GM19463 (cell line): ENCODE measurements at regions not wholly inside any gene's neighbourhood (a gene's known extent, or its start where the extent isn't known, plus 50 kb on each side); places are given as distances from the start of the nearest gene placed in this dataset.
"Not testable (repeated sequence)": the region's sequence is repeated elsewhere in the genome, so short reads cannot be mapped to it uniquely, and the experiment has no call there.

ENCODE experiments used
- ATAC-seq: cut with Tn5 transposase; IDR thresholded peaks from one replicate; pipeline ENCODE4 v1.9.1; 2021; ENCODE audit warnings: mild to moderate bottlenecking, moderate library complexity; ENCODE audit not compliant: unreplicated experiment

- no peak for ATAC-seq
Observed at GRCh38 chr15:95120595-95120994, 889.2 kb downstream of the MCTP2 start.

- ATAC-seq, result no peak
Observed at GRCh38 chr15:95121191-95121590, 889.8 kb downstream of the MCTP2 start.

GRCh38 chr15:95125803-95126202 is 894.4 kb downstream of the MCTP2 start:
- ATAC-seq, result no peak

- no peak for ATAC-seq
Observed at GRCh38 chr15:95127356-95127755, 896.0 kb downstream of the MCTP2 start.

- no peak for ATAC-seq
Observed at GRCh38 chr15:95129574-95129973, 898.2 kb downstream of the MCTP2 start.

GRCh38 chr15:95131131-95131556 is 899.8 kb downstream of the MCTP2 start:
- no peak for ATAC-seq

GRCh38 chr15:95132774-95133173 is 901.4 kb downstream of the MCTP2 start:
- no peak for ATAC-seq

- no peak for ATAC-seq
Observed at GRCh38 chr15:95134431-95135110, 903.2 kb downstream of the MCTP2 start.

GRCh38 chr15:95138604-95139270 is 907.4 kb downstream of the MCTP2 start:
- no peak for ATAC-seq

- no peak for ATAC-seq
Observed at GRCh38 chr15:95141486-95141885, 910.1 kb downstream of the MCTP2 start.

GRCh38 chr15:95142531-95142930 is 911.2 kb downstream of the MCTP2 start:
- ATAC-seq, result no peak

- ATAC-seq, result no peak
Observed at GRCh38 chr15:95146481-95146880, 915.1 kb downstream of the MCTP2 start.

- no peak for ATAC-seq
Observed at GRCh38 chr15:95148183-95148582, 916.8 kb downstream of the MCTP2 start.

- no peak for ATAC-seq
Observed at GRCh38 chr15:95149036-95149435, 917.7 kb downstream of the MCTP2 start.

- no peak for ATAC-seq
Observed at GRCh38 chr15:95149771-95150170, 918.4 kb downstream of the MCTP2 start.

- no peak for ATAC-seq
Observed at GRCh38 chr15:95150466-95150865, 919.1 kb downstream of the MCTP2 start.

- ATAC-seq, result no peak
Observed at GRCh38 chr15:95152741-95153140, 921.4 kb downstream of the MCTP2 start.

- ATAC-seq, result not testable (repeated sequence)
Observed at GRCh38 chr15:95153201-95153600, 921.8 kb downstream of the MCTP2 start.

GRCh38 chr15:95160316-95160715 is 929.0 kb downstream of the MCTP2 start:
- ATAC-seq, result no peak

GRCh38 chr15:95162069-95162468 is 930.7 kb downstream of the MCTP2 start:
- no peak for ATAC-seq

- no peak for ATAC-seq
Observed at GRCh38 chr15:95162531-95162930, 931.2 kb downstream of the MCTP2 start.

GRCh38 chr15:95162967-95163531 is 931.7 kb downstream of the MCTP2 start:
- no peak for ATAC-seq
